ENCODE measurements at regions not wholly inside any gene's neighbourhood (a gene's known extent, or its start where the extent isn't known, plus 50 kb on each side); places are given as distances from the start of the nearest gene placed in this dataset.

- TF ChIP-seq, protein P1, sequence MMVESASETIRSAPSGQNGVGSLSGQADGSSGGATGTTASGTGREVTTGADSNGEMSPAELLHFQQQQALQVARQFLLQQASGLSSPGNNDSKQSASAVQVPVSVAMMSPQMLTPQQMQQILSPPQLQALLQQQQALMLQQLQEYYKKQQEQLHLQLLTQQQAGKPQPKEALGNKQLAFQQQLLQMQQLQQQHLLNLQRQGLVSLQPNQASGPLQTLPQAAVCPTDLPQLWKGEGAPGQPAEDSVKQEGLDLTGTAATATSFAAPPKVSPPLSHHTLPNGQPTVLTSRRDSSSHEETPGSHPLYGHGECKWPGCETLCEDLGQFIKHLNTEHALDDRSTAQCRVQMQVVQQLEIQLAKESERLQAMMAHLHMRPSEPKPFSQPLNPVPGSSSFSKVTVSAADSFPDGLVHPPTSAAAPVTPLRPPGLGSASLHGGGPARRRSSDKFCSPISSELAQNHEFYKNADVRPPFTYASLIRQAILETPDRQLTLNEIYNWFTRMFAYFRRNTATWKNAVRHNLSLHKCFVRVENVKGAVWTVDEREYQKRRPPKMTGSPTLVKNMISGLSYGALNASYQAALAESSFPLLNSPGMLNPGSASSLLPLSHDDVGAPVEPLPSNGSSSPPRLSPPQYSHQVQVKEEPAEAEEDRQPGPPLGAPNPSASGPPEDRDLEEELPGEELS (CRISPR knock-in tag; IDR thresholded peaks at IDR 0.05) = no peak
- TF ChIP-seq MXI1 (IDR thresholded peaks at IDR 0.05; ENCODE audit: borderline replicate concordance, low read depth, low read length) (no peak), CHD4 (IDR thresholded peaks at IDR 0.05; ENCODE audit: borderline replicate concordance, low read length) (no peak), ZNF274 (CRISPR knock-in tag; IDR thresholded peaks at IDR 0.05) (no peak), PRDM4 (CRISPR knock-in tag; IDR thresholded peaks at IDR 0.05; ENCODE audit: borderline replicate concordance) (no peak), KDM6A (CRISPR knock-in tag; IDR thresholded peaks at IDR 0.05; ENCODE audit: low read depth) (no peak), CEBPB (IDR thresholded peaks at IDR 0.05; ENCODE audit: borderline replicate concordance, low read depth, low read length) (no peak)
- TF ChIP-seq, protein P2, sequence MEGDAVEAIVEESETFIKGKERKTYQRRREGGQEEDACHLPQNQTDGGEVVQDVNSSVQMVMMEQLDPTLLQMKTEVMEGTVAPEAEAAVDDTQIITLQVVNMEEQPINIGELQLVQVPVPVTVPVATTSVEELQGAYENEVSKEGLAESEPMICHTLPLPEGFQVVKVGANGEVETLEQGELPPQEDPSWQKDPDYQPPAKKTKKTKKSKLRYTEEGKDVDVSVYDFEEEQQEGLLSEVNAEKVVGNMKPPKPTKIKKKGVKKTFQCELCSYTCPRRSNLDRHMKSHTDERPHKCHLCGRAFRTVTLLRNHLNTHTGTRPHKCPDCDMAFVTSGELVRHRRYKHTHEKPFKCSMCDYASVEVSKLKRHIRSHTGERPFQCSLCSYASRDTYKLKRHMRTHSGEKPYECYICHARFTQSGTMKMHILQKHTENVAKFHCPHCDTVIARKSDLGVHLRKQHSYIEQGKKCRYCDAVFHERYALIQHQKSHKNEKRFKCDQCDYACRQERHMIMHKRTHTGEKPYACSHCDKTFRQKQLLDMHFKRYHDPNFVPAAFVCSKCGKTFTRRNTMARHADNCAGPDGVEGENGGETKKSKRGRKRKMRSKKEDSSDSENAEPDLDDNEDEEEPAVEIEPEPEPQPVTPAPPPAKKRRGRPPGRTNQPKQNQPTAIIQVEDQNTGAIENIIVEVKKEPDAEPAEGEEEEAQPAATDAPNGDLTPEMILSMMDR (CRISPR knock-in tag; IDR thresholded peaks at IDR 0.05) = no peak
Observed at GRCh38 chr7:124328774-124329173, 295.9 kb upstream of the TMEM229A start.
